Sigmoid colon (tissue), 6 donors: ENCODE measurements at regions not wholly inside any gene's neighbourhood (a gene's known extent, or its start where the extent isn't known, plus 50 kb on each side); places are given as distances from the start of the nearest gene placed in this dataset.

Experiments used
- DNase-seq: peaks from one replicate; pipeline ENCODE4 v3.0.0-alpha.2; 2019
- H3K27ac ChIP-seq, 4 donors: fragments of 200-600 bp; sonication (generic); one replicate each; pipeline ENCODE4 v1.5.1; 2016 to 2019; ENCODE audit warnings: mild to moderate bottlenecking in 1 of 4
- H3K27me3 ChIP-seq, 3 donors: fragments of 200-600 bp; sonication (generic); one replicate each; pipeline ENCODE4 v1.5.1; 2019; ENCODE audit warnings: mild to moderate bottlenecking in 1 of 3
- H3K36me3 ChIP-seq, 4 donors: fragments of 200-600 bp; sonication (generic); one replicate each; pipeline ENCODE4 v1.5.1; 2016 to 2019
- H3K4me1 ChIP-seq, 4 donors: fragments of 200-600 bp; sonication (generic); one replicate each; pipeline ENCODE4 v1.5.1; 2017 to 2019
- H3K4me3 ChIP-seq, 4 donors: fragments of 200-600 bp; sonication (generic); one replicate each; pipeline ENCODE4 v1.5.1; 2017 to 2019; ENCODE audit warnings: mild to moderate bottlenecking in 2 of 4, moderate library complexity in 1 of 4
- H3K9me3 ChIP-seq, 4 donors: fragments of 200-600 bp in 3 of 4; sonication (generic) in 3 of 4; one replicate each; pipeline versions ENCODE4 v1.5.1 to v1.6.1; 2013 to 2019
- EP300 ChIP-seq, 4 donors: sonication (generic); formaldehyde crosslinking; IDR thresholded peaks; one replicate each; pipeline ENCODE4 v1.6.1; 2017; ENCODE audit warnings: antibody characterized with exemption in 4 of 4
- POLR2A ChIP-seq, 2 donors: fragments of 450-650 bp; IDR thresholded peaks; one replicate each; pipeline ENCODE4 v1.6.1; 2016; ENCODE audit warnings: antibody characterized with exemption in 2 of 2, mild to moderate bottlenecking in 2 of 2, moderate library complexity in 2 of 2
- POLR2AphosphoS5 ChIP-seq, 4 donors: sonication (generic); formaldehyde crosslinking; IDR thresholded peaks; one replicate each; pipeline ENCODE4 v1.6.1; 2017; ENCODE audit warnings: antibody characterized with exemption in 4 of 4
- WGBS, 2 donors: extraction: QIAGEN DNeasy Blood & Tissue Kit; methylation state at CpG; one replicate each; pipeline ENCODE4 v1.1.7; 2013; 5-methylcytosine and 5-hydroxymethylcytosine counted together
- intact Hi-C: fragments of 100-400 bp; cut with DNase I; formaldehyde crosslinking; loops from one replicate; pipeline ENCODE4 v1.15.1; 2023
- TF ChIP-seq, protein P1 (sequence below), 4 experiments: fragments of 450-650 bp in 3 of 4; fragments of 200-600 bp in 1 of 4; IDR thresholded peaks; one replicate each; pipeline ENCODE4 v1.5.1; 2016 to 2019; ENCODE audit warnings: antibody characterized with exemption in 4 of 4, mild to moderate bottlenecking in 3 of 4, moderate library complexity in 2 of 4
- donor health status: healthy with polysubstance abuse.
- donor health status: healthy.

DNA sequence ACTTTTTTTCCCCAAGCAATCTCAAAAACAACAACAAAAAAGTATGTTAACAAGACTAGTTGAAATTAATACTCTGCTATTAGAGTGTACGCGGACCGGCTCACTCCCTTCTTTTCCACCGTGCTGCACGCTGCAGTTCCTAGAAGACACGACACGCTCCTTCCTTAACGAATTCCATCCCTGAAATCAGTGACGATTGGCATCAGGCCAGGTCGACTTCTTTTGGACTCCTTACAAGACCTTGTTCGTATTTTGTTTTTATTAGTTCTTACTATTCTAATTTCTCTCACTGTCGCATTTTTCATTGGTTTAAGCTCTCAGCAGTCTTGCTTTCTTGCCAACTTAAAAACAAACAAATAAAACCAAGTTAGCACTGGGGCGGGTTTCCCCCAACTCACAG lies 175.8 kb upstream of the PITX2 start:
- intact Hi-C loops: no loop called here
- Histone ChIP-seq H3K4me3 (no peak overlapping the region), H3K36me3 (no peaks in the 10 kb centered on the region), H3K4me1 (peaks cover 0 to 9% (median 5%) of the 10 kb centered on the region in 4 donors), H3K9me3 (no peaks in the 10 kb centered on the region), H3K27me3 (no peaks in the 10 kb centered on the region), H3K27ac (no peak overlapping the region)
- TF ChIP-seq POLR2A (IDR thresholded peaks at IDR 0.05) (no peak), EP300 (IDR thresholded peaks at IDR 0.05) (no peak), POLR2AphosphoS5 (IDR thresholded peaks at IDR 0.05) (no peak)
- TF ChIP-seq, protein P1, sequence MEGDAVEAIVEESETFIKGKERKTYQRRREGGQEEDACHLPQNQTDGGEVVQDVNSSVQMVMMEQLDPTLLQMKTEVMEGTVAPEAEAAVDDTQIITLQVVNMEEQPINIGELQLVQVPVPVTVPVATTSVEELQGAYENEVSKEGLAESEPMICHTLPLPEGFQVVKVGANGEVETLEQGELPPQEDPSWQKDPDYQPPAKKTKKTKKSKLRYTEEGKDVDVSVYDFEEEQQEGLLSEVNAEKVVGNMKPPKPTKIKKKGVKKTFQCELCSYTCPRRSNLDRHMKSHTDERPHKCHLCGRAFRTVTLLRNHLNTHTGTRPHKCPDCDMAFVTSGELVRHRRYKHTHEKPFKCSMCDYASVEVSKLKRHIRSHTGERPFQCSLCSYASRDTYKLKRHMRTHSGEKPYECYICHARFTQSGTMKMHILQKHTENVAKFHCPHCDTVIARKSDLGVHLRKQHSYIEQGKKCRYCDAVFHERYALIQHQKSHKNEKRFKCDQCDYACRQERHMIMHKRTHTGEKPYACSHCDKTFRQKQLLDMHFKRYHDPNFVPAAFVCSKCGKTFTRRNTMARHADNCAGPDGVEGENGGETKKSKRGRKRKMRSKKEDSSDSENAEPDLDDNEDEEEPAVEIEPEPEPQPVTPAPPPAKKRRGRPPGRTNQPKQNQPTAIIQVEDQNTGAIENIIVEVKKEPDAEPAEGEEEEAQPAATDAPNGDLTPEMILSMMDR (IDR thresholded peaks at IDR 0.05): no peak
- DNase-seq: no peak
- 64 to 68% methylated on average over 13 of the region's 13 CpGs for WGBS, 2 donors

DNA sequence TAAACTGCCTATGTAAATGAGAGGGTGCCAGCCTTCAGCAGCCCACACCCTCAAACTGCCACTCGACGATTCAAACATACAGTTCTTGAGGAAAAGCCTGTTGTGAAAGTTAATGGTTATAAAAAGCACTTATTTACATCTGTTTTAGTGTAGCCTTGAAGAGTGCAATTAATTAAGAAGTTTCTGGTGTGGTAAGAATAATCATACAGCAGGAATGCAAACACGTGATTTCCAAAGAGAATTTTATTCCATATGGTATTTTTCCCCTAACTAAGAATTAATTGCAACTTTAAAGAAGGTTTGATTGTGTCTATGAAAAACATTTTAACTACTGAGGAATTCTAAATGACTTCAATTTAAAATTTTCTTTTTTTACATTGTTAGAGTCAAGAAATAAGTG lies 176.3 kb upstream of the PITX2 start:
- H3K27ac ChIP-seq: no peak overlapping the region
- no peak for TF ChIP-seq POLR2AphosphoS5 (IDR thresholded peaks at IDR 0.05)
- TF ChIP-seq POLR2A (IDR thresholded peaks at IDR 0.05): no peak
- TF ChIP-seq, protein P1 (IDR thresholded peaks at IDR 0.05): no peak
- TF ChIP-seq EP300 (IDR thresholded peaks at IDR 0.05): no peak
- no peaks in the 10 kb centered on the region for H3K9me3 ChIP-seq
- H3K27me3 ChIP-seq: no peaks in the 10 kb centered on the region
- no peaks in the 10 kb centered on the region for H3K36me3 ChIP-seq
- no peak for DNase-seq
- H3K4me1 ChIP-seq: peaks cover 0 to 4% (median 1%) of the 10 kb centered on the region in 4 donors
- intact Hi-C loops: no loop called here
- 38 to 51% methylated on average over 3 of the region's 3 CpGs for WGBS, 2 donors
- no peak overlapping the region for H3K4me3 ChIP-seq

DNA sequence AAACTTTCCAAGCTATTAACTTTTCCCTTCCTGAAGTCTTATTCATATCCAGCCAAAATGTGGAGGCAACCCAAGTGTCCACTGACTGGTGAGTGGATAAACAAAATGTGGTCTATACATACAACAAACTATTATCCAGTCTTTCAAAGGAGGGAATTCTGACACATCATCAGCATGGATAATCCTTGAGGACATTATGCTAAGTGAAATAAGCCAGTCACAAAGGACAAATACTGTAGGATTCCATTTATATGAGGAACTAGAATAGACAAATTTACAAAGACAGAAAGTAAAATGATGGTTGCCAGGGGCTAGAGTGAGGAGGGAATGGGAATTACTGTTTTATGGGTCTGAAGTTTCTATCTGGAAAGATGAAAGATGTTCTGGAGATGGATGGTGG lies 178.7 kb upstream of the PITX2 start:
- intact Hi-C loops: no loop called here
- no peak for TF ChIP-seq EP300 (IDR thresholded peaks at IDR 0.05)
- Histone ChIP-seq H3K27me3 (no peaks in the 10 kb centered on the region), H3K9me3 (no peaks in the 10 kb centered on the region), H3K36me3 (no peaks in the 10 kb centered on the region), H3K27ac (no peak overlapping the region), H3K4me3 (no peak overlapping the region), H3K4me1 (no peaks in the 10 kb centered on the region)
- no peak for DNase-seq

DNA sequence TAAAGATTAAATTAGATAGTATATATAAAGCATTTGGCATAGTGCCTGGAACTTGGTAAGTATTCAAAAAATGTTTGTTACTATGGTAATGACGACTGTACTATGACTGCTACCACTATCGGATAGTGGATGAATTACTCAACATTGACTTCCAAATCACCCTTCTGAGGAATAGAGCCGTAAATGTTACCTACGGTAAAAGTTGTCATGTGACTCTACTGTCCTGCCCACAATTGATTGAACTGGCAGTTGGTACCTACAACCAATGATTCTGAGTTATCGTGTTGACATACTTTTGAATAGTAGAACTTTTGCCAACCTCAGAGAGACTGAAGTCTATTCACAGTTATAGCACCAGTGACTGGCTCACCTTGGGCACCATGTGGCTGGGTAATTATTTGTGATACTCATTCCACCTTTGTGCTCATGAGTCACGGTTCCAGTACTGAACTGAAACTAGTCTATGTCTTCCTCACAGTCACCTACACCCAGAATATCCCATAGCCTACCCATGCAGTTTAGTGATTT lies 185.5 kb upstream of the PITX2 start:
- no peaks in the 10 kb centered on the region for H3K4me1 ChIP-seq
- no peaks in the 10 kb centered on the region for H3K9me3 ChIP-seq
- intact Hi-C loops: no loop called here
- no peak overlapping the region for H3K4me3 ChIP-seq
- TF ChIP-seq POLR2A (IDR thresholded peaks at IDR 0.05) (no peak), EP300 (IDR thresholded peaks at IDR 0.05) (no peak), POLR2AphosphoS5 (IDR thresholded peaks at IDR 0.05) (no peak)
- TF ChIP-seq, protein P1 (IDR thresholded peaks at IDR 0.05): no peak
- H3K36me3 ChIP-seq: no peaks in the 10 kb centered on the region
- H3K27ac ChIP-seq: no peak overlapping the region
- WGBS, 2 donors: 26 to 78% methylated on average over 6 of the region's 6 CpGs
- no peak for DNase-seq
- H3K27me3 ChIP-seq: no peaks in the 10 kb centered on the region

DNA sequence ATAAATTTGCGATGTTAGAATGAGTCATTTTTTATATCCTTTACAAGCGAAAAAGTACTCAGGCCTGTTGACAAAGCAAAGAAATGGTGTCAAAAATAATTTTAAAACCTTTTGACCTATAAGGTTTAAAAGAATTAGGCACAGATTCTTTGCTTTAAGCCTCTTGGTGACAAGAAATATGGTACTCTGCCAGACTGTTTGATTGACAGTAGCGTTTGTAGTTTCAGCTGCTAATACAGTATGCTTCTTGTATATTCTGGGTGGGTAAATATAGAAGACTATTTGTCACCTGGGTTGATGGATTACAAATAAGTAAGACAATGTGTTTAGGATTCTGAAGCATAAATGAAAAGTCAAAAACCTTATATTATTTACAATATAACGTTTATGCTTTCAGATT lies 193.1 kb upstream of the PITX2 start:
- Histone ChIP-seq H3K27ac (no peak overlapping the region), H3K27me3 (no peaks in the 10 kb centered on the region), H3K4me3 (no peak overlapping the region), H3K9me3 (no peaks in the 10 kb centered on the region), H3K4me1 (no peaks in the 10 kb centered on the region), H3K36me3 (no peaks in the 10 kb centered on the region)
- WGBS, 2 donors: 63 to 78% methylated on average over 4 of the region's 4 CpGs
- no peak for TF ChIP-seq POLR2AphosphoS5 (IDR thresholded peaks at IDR 0.05)
- TF ChIP-seq POLR2A (IDR thresholded peaks at IDR 0.05): no peak
- TF ChIP-seq EP300 (IDR thresholded peaks at IDR 0.05): no peak
- TF ChIP-seq, protein P1 (IDR thresholded peaks at IDR 0.05): no peak
- DNase-seq: no peak
- intact Hi-C loops: no loop called here
